ENCODE measurements at regions not wholly inside any gene's neighbourhood (a gene's known extent, or its start where the extent isn't known, plus 50 kb on each side); places are given as distances from the start of the nearest gene placed in this dataset.

DNA sequence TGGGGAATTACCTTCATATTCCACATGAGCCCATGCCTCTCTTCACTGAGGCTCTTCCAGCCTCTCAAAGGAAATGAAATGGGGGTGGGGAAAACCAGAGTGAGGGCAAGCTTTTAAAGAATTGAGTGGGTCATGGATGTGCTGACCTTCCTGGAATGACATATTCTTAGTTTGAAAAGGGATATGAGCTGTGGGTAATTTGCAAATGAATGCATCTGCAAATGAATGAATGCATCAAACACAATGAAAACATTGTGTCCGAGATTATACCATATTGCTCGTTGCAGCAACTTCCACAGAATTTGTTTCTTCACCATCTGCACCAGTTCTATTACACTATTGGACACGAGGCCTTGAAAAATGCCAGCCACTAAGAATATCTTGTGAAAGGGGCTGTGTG, 198.6 kb upstream of the CDH6 start:
- H4K5ac ChIP-seq (ENCODE audit: insufficient read length, low read depth, low read length) = no peak overlapping the region
- no peak overlapping the region for H4K8ac ChIP-seq (replicated peaks; ENCODE audit: insufficient read length, low read depth, low read length)
- H3K14ac ChIP-seq (ENCODE audit: insufficient read depth, low read length) = no peak overlapping the region
- H2AK5ac ChIP-seq (ENCODE audit: insufficient read length, low read length) = no peak overlapping the region
- no peak overlapping the region for H3T11ph ChIP-seq (ENCODE audit: low read length)
- H2BK120ac ChIP-seq (ENCODE audit: low read depth, low read length, poor library complexity, severe bottlenecking) = no peak overlapping the region
- H3K9ac ChIP-seq (ENCODE audit: extremely low read depth, insufficient read length, low read length) = no peak overlapping the region
- Mint-ChIP-seq H3K4me1 (peaks cover 18 to 22% of the 10 kb centered on the region in 2 experiments), H3K36me3 (ENCODE audit: insufficient read depth in 1 of 3, low read depth in 3 of 3) (no peaks in the 10 kb centered on the region; a peak in 1 of 7 replicates), H3K4me3 (no peak overlapping the region; a peak in 1 of 5 replicates), H3K27ac (no peak overlapping the region), H3K9me3 (no peaks in the 10 kb centered on the region; a peak in 1 of 5 replicates), H3K27me3 (ENCODE audit: low read depth) (no peaks in the 10 kb centered on the region)
- no peak overlapping the region for H2BK12ac ChIP-seq (ENCODE audit: insufficient read length, low read depth, low read length)
- H4K91ac ChIP-seq (ENCODE audit: insufficient read length, low read depth, low read length) = no peak overlapping the region
- H3K4ac ChIP-seq (ENCODE audit: low read depth, low read length) = no peak overlapping the region
- no peak overlapping the region for H2BK15ac ChIP-seq (ENCODE audit: low read depth, low read length)
- H3K79me2 ChIP-seq (ENCODE audit: insufficient read depth, low read length) = no peaks in the 10 kb centered on the region
- H2BK5ac ChIP-seq (ENCODE audit: insufficient read length, low read length) = no peak overlapping the region
- no peak overlapping the region for H3K18ac ChIP-seq (ENCODE audit: insufficient read length, low read depth, low read length)
- TF ChIP-seq, protein P1, sequence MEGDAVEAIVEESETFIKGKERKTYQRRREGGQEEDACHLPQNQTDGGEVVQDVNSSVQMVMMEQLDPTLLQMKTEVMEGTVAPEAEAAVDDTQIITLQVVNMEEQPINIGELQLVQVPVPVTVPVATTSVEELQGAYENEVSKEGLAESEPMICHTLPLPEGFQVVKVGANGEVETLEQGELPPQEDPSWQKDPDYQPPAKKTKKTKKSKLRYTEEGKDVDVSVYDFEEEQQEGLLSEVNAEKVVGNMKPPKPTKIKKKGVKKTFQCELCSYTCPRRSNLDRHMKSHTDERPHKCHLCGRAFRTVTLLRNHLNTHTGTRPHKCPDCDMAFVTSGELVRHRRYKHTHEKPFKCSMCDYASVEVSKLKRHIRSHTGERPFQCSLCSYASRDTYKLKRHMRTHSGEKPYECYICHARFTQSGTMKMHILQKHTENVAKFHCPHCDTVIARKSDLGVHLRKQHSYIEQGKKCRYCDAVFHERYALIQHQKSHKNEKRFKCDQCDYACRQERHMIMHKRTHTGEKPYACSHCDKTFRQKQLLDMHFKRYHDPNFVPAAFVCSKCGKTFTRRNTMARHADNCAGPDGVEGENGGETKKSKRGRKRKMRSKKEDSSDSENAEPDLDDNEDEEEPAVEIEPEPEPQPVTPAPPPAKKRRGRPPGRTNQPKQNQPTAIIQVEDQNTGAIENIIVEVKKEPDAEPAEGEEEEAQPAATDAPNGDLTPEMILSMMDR (conservative IDR thresholded peaks at IDR 0.05) = no peak
- H3K23me2 ChIP-seq (ENCODE audit: insufficient read length, low read depth, low read length, poor library complexity, severe bottlenecking) = no peaks in the 10 kb centered on the region
- H2BK20ac ChIP-seq (ENCODE audit: low read depth, low read length, poor library complexity, severe bottlenecking) = no peak overlapping the region
- peaks cover 3% of the 10 kb centered on the region; the same call in 1 of the 2 replicates for H3K4me1 ChIP-seq (ENCODE audit: insufficient read depth, low read length)
- H3K4me2 ChIP-seq (ENCODE audit: insufficient read depth, insufficient read length, low read length) = no peak overlapping the region
- no peaks in the 10 kb centered on the region for H3K27me3 ChIP-seq (ENCODE audit: insufficient read depth, low read length)
- H3K23ac ChIP-seq (ENCODE audit: insufficient read length, low read depth, low read length) = no peak overlapping the region
- no peak overlapping the region for H3K56ac ChIP-seq (ENCODE audit: insufficient read length, low read depth, low read length)
- H3K79me1 ChIP-seq (ENCODE audit: insufficient read depth, low read depth, low read length, poor library complexity, severe bottlenecking) = no peaks in the 10 kb centered on the region
- H3K27ac ChIP-seq (ENCODE audit: insufficient read length, low read depth, low read length) = no peak overlapping the region
- H3K9me3 ChIP-seq (ENCODE audit: control insufficient read depth, low read depth, low read length) = no peaks in the 10 kb centered on the region
- no peak for DNase-seq
- H2AFZ ChIP-seq (ENCODE audit: low read length) = no peak overlapping the region
- WGBS (ENCODE audit: extremely low coverage, insufficient read length, low lambda C conversion rate) = no CpG with 5 or more reads among the region's 3 CpGs
- no peaks in the 10 kb centered on the region for H4K20me1 ChIP-seq (ENCODE audit: control insufficient read depth, insufficient read depth, insufficient read length)

Data from H9 (cell line).